GM18907 (cell line): ENCODE measurements at regions not wholly inside any gene's neighbourhood (a gene's known extent, or its start where the extent isn't known, plus 50 kb on each side); places are given as distances from the start of the nearest gene placed in this dataset.
"Not testable (repeated sequence)": the region's sequence is repeated elsewhere in the genome, so short reads cannot be mapped to it uniquely, and the experiment has no call there.

Source experiments
- ATAC-seq: cut with Tn5 transposase; IDR thresholded peaks from one replicate; pipeline ENCODE4 v1.9.1; 2021; ENCODE audit warnings: mild to moderate bottlenecking, moderate library complexity; ENCODE audit not compliant: unreplicated experiment

DNA sequence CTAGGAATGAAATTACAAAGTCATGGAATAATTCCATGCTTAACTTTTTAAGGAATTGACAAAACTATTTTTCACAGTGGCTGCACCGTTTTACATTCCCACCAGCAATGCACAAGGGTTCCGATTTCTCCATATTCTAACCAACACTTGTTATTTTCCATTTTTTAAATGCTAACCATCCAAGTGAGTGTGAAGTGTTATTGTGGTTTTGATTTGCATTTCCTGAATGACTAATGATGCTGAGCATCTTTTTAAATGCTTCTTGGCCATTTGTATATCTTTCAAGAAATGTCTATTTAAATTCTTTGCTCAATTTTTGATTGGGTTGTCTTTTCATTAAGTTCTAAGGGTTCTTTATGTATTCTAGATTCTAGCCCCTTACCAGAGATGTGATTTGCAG lies 479.5 kb upstream of the SMARCA2 start:
- no peak for ATAC-seq

GRCh38 chr9:1536522-1537170 lies 478.5 kb upstream of the SMARCA2 start:
- peak; percentile 68 for ATAC-seq

GRCh38 chr9:1538301-1538700 lies 476.8 kb upstream of the SMARCA2 start:
- no peak for ATAC-seq

- ATAC-seq, result no peak
These were observed 475.9 kb upstream of the SMARCA2 start for GRCh38 chr9:1539216-1539615.

- no peak for ATAC-seq
These were observed 464.5 kb upstream of the SMARCA2 start for GRCh38 chr9:1550636-1551035.

DNA sequence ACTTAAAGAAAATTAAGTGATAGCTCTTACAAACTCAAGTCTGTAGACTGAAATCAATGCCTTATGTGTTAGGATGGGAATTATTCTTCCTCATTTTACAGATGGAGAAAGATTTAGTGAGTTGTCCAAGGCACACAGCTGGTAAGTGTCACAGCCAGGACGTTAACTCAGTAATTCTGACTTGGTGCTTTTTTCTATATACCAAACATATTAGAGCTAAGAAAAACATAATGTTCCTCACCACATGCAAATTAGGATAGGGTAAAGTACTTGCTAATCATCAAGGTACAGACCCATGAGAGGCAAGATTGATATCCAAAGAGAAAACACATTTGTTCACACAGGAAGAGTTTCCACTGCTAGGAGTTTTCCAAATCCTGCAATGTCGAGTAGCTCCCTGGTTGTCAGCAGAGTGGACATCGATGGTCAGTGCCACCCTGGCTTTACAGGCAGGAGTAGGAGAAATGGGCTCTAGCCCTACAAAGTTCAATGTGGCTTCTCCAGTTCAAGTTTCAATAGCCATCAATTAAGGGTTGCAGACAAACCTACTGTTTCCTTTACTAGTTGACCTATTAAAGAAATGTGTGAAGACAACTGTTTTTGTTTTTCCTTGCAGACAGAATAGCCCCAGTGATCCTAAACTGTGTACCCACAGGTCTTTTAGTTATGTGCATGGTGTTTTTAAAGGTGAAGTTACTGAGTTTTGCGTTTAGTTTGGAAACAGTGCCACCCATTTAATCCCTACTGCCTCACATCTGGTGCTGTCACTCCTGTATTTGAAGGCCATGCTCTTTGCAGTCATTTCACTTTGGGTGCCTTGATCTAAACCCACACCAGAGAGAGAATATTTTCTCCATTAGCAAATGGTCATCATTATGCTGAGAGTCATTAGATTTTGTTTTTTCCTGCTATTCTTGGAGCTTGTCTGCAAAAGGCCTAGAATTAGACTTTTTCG lies 460.8 kb upstream of the SMARCA2 start:
- peak; percentile 90 for ATAC-seq

DNA sequence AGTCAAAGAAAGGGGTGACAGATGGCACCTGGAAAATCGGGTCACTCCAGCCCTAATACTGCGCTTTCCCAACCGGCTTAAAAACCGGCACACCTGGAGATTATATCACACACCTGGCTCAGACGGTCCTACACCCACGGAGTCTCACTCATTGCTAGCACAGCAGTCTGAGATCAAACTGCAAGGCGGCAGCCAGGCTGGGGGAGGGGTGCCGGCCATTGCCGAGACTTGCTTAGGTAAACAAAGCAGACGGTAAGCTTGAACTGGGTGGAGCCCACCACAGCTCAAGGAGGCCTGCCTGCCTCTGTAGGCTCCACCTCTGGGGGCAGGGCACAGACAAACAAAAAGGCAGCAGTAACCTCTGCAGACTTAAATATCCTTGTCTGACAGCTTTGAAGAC lies 456.5 kb upstream of the SMARCA2 start:
- not testable (repeated sequence) for ATAC-seq

DNA sequence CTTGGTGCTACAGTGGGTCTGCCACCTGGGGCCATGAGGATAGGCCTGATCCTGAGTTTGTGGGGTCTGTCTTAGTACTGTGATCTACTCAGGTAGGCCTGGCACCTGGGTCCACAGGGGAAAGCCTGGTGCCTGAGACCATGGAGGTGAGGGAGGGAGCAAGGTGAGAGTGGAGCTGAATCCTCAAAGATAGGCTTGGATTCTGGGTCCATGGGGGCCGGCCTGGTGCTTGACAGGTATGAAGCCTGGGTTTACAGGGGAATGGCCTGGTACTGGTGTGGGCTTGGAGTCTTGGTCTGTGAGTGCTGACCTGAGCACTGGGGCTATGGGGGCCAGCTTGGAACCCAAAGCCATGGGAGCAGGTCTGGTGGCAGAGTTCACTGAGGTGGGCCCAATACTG lies 439.2 kb upstream of the SMARCA2 start:
- ATAC-seq, result no peak

DNA sequence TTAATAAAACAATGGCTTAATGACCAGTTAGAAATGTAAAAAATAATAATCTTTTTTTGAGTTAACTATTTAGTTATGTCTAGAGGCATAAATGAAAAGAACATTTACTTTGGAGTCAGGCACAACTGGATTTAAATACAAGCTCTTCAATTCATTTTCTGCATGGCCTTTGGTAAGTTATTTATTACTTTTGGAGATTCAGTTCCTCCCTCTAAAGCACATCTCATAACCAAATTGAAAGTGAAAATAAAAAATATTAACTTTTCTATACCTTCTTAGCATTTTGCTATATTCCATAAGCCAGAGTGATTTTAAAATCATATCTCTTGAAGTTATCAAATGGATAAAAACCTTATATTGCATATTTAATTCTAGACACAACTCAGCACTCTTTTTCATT lies 434.9 kb upstream of the SMARCA2 start:
- peak; percentile 97 for ATAC-seq

DNA sequence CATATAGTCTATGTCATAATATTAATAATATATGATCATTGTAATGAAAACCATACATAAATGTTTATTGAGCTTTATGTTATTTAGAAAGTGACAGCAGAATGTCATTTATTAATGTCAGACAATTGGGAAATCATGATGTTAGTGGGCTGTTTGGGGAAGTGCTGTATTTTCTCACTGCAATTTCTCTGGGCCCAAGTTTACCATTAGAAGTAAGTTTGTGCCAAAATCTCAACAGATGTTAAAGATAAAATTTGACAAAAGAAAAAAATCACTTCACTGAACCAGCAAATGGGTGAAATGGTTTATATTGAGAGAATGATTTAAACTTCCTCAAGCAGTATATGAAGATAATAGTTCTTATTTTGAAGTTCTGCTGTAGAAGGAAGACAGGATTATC lies 433.2 kb upstream of the SMARCA2 start:
- ATAC-seq, result no peak

- ATAC-seq, result no peak
These were observed 423.8 kb upstream of the SMARCA2 start for GRCh38 chr9:1591310-1591709.

DNA sequence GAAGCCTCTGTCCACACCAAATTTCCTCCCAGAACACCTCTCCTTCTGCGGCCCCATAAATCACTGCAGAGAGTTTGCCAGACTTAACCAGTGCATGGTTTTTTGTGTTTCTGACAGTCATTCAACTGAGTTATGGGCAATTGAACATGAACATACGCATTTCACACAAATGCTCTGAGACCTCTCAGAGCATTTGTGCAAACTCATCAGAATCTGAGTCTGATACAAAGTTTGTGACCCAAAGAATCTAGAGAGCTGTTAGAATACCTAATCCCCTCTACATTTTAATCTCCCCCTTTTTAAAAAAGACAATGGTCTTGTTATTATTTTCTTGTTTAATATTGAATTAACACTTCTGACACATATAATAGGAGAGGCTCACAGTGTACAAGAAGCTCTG lies 416.9 kb upstream of the SMARCA2 start:
- no peak for ATAC-seq

- no peak for ATAC-seq
These were observed 415.2 kb upstream of the SMARCA2 start for GRCh38 chr9:1599961-1600360.

GRCh38 chr9:1604942-1605560 lies 410.1 kb upstream of the SMARCA2 start:
- ATAC-seq, result peak; percentile 76

- ATAC-seq, result no peak
These were observed 408.9 kb upstream of the SMARCA2 start for GRCh38 chr9:1606253-1606652.

DNA sequence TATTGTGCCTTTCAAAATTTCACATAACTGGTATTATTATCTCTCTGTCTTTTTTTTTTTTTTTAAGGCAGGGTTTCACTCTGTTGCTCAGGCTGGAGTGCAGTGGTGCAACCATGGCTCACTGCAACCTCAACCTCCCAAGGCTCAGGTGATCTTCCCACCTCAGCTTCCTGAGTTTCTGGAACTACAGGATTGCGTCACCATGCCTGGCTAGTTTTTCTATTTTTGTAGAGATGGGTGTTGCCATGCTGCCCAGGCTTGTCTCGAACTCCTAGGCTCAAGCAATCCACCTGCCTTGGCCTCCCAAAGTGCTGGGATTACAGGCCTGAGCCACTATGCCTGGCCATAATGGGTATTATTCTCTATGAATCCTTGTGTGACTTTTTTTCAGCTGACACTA lies 402.3 kb upstream of the SMARCA2 start:
- no peak for ATAC-seq

DNA sequence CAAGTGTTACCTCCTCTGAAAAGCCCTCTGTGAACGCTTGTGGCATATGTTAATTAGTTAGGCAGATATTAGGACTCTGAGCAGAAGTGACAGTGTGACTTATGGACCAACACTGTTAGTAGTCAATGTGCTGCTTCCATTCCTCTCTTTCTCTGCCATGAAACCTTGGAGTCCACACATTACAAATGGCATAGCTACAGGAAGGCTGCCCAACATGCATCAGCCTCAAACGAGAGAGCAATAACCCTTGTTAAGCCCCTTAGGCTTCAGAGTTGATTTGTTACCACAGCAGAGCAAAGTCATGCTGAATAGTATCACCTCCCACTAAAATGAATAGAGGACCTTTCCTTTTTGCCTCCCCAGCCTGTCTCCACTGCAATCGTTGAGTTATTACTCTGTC lies 397.7 kb upstream of the SMARCA2 start:
- no peak for ATAC-seq

GRCh38 chr9:1619915-1620710 lies 395.0 kb upstream of the SMARCA2 start:
- ATAC-seq, result no peak

DNA sequence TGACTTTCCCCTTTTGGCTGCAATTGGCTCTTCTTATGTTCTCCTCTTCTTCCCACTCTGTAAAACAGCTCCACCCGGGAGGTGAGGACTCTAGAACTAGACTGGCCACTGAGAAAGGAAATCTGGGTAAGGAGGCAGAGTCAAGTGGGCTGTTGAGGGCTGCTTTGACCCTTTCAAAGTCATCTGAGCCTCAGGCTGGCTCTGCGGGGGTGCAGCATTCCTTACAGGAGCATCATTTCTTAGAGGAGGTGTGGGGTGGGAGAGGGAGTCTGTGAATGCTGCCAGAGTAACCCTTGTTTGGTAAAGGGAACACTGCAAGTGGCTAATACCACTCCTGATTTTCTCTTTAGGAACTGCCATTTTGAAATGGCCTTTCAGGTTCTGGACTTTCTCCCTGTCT lies 377.7 kb upstream of the SMARCA2 start:
- no peak for ATAC-seq

- ATAC-seq, result no peak
These were observed 376.0 kb upstream of the SMARCA2 start for GRCh38 chr9:1639166-1639565.

- ATAC-seq, result no peak
These were observed 367.4 kb upstream of the SMARCA2 start for GRCh38 chr9:1647776-1648175.
